Hepatocyte (in vitro differentiated cells): ENCODE measurements at regions not wholly inside any gene's neighbourhood (a gene's known extent, or its start where the extent isn't known, plus 50 kb on each side); places are given as distances from the start of the nearest gene placed in this dataset.
A peak's percentile ranks its signal among the peaks of the same experiment; 100 is the strongest.

Source experiments
- DNase-seq: peaks from one replicate; pipeline ENCODE4 v3.0.0-alpha.2; 2016; ENCODE audit warnings: low spot score
- H2AFZ ChIP-seq: fragments of 200-600 bp; sonication (generic); 2 replicates; pipeline ENCODE4 v1.6.0; 2016; ENCODE audit warnings: antibody characterized with exemption, mild to moderate bottlenecking
- H3K27ac ChIP-seq: fragments of 200-600 bp; sonication (generic); 2 replicates; pipeline ENCODE4 v1.5.1; 2016; ENCODE audit warnings: mild to moderate bottlenecking
- H3K27me3 ChIP-seq: fragments of 200-600 bp; sonication (generic); 2 replicates; pipeline ENCODE4 v1.6.1; 2016
- H3K36me3 ChIP-seq: fragments of 200-600 bp; sonication (generic); replicated peaks from 2 replicates; pipeline ENCODE4 v1.5.1; 2016; ENCODE audit warnings: low read depth; ENCODE audit not compliant: insufficient read depth
- H3K4me1 ChIP-seq: fragments of 200-600 bp; sonication (generic); 2 replicates; pipeline ENCODE4 v1.5.1; 2016; ENCODE audit warnings: mild to moderate bottlenecking, moderate library complexity; ENCODE audit not compliant: insufficient read depth
- H3K4me2 ChIP-seq: fragments of 200-600 bp; sonication (generic); 2 replicates; pipeline ENCODE4 v1.6.0; 2016
- H3K4me3 ChIP-seq: fragments of 200-600 bp; sonication (generic); 2 replicates; pipeline ENCODE4 v1.5.1; 2016; ENCODE audit warnings: mild to moderate bottlenecking
- H3K79me2 ChIP-seq: fragments of 200-600 bp; sonication (generic); 2 replicates; pipeline ENCODE4 v1.6.0; 2017; ENCODE audit warnings: mild to moderate bottlenecking
- H3K9me2 ChIP-seq: fragments of 200-600 bp; sonication (generic); replicated peaks from 2 replicates; pipeline ENCODE4 v1.6.0; 2017; ENCODE audit warnings: mild to moderate bottlenecking; ENCODE audit not compliant: insufficient read depth
- H3K9me3 ChIP-seq: fragments of 200-600 bp; sonication (generic); 2 replicates; pipeline ENCODE4 v1.5.1; 2016; ENCODE audit warnings: low read depth, mild to moderate bottlenecking
- H4K20me1 ChIP-seq: fragments of 200-600 bp; sonication (generic); 2 replicates; pipeline ENCODE4 v1.6.0; 2016; ENCODE audit warnings: mild to moderate bottlenecking; ENCODE audit not compliant: insufficient read depth, poor library complexity, severe bottlenecking
- CTCF ChIP-seq: fragments of 200-600 bp; sonication (generic); IDR thresholded peaks from 2 replicates; pipeline ENCODE4 v1.5.1; 2016; ENCODE audit warnings: antibody characterized with exemption, mild to moderate bottlenecking; ENCODE audit not compliant: poor library complexity
- EZH2 ChIP-seq: fragments of 200-600 bp; sonication (generic); IDR thresholded peaks from 2 replicates; pipeline ENCODE4 v1.6.1; 2016; ENCODE audit warnings: antibody characterized with exemption, mild to moderate bottlenecking, borderline replicate concordance
- EZH2phosphoT487 ChIP-seq: fragments of 200-600 bp; sonication (generic); IDR thresholded peaks from one replicate; pipeline ENCODE4 v1.6.1; 2018; ENCODE audit warnings: antibody characterized with exemption, mild to moderate bottlenecking, low read depth, moderate library complexity; ENCODE audit not compliant: unreplicated experiment, severe bottlenecking
- WGBS: methylation state at CpG from one replicate; pipeline ENCODE4 v1.1.6; 2016; ENCODE audit warnings: low lambda C conversion rate; ENCODE audit errors: missing lambda C conversion rate; 5-methylcytosine and 5-hydroxymethylcytosine counted together

GRCh38 chr15:95302809-95303208 is 1027.7 kb upstream of the NR2F2 start:
- Histone ChIP-seq H3K27ac (no peak overlapping the region), H3K36me3 (no peaks in the 10 kb centered on the region)
- TF ChIP-seq EZH2 (no peak), EZH2phosphoT487 (no peak), CTCF (no peak)

GRCh38 chr15:95303713-95304112 is 1026.8 kb upstream of the NR2F2 start:
- H3K36me3 ChIP-seq, result no peaks in the 10 kb centered on the region
- WGBS, result 87% methylated on average over 4 of the region's 4 CpGs
- H3K79me2 ChIP-seq, result no peaks in the 10 kb centered on the region
- H3K4me2 ChIP-seq, result peak overlapping the region; percentile 16
- no peaks in the 10 kb centered on the region for H3K27me3 ChIP-seq
- DNase-seq, result no peak
- H3K9me3 ChIP-seq, result no peaks in the 10 kb centered on the region
- no peaks in the 10 kb centered on the region for H4K20me1 ChIP-seq
- H3K4me1 ChIP-seq, result no peaks in the 10 kb centered on the region
- no peak overlapping the region for H2AFZ ChIP-seq
- TF ChIP-seq EZH2 (no peak), EZH2phosphoT487 (no peak), CTCF (no peak)
- peak overlapping the region; percentile 35 for H3K27ac ChIP-seq
- H3K4me3 ChIP-seq, result no peak overlapping the region
- H3K9me2 ChIP-seq, result no peaks in the 10 kb centered on the region

More at GRCh38 chr15:95302809-95303208, 1027.7 kb upstream of the NR2F2 start:
- Histone ChIP-seq H4K20me1 (no peaks in the 10 kb centered on the region), H3K4me1 (no peaks in the 10 kb centered on the region), H3K4me3 (no peak overlapping the region), H3K4me2 (no peak overlapping the region), H3K9me2 (no peaks in the 10 kb centered on the region), H3K9me3 (no peaks in the 10 kb centered on the region), H3K79me2 (no peaks in the 10 kb centered on the region), H2AFZ (no peak overlapping the region), H3K27me3 (no peaks in the 10 kb centered on the region)
- DNase-seq, result no peak
- WGBS, result 88% methylated on average over 6 of the region's 6 CpGs

- Histone ChIP-seq H3K4me2 (peak overlapping the region; percentile 16), H3K27ac (peak overlapping the region; percentile 35), H4K20me1 (no peaks in the 10 kb centered on the region), H3K36me3 (no peaks in the 10 kb centered on the region), H3K79me2 (no peaks in the 10 kb centered on the region), H3K9me2 (no peaks in the 10 kb centered on the region), H3K27me3 (no peaks in the 10 kb centered on the region), H3K4me1 (no peaks in the 10 kb centered on the region), H2AFZ (no peak overlapping the region), H3K9me3 (no peaks in the 10 kb centered on the region), H3K4me3 (no peak overlapping the region)
- 53% methylated on average over 12 of the region's 12 CpGs for WGBS
- peak; percentile 30 for DNase-seq
- no peak for TF ChIP-seq CTCF
Measured at GRCh38 chr15:95304151-95304946, 1026.2 kb upstream of the NR2F2 start.
